GM18951 (cell line): ENCODE measurements at regions not wholly inside any gene's neighbourhood (a gene's known extent, or its start where the extent isn't known, plus 50 kb on each side); places are given as distances from the start of the nearest gene placed in this dataset.
"Not testable (repeated sequence)": the region's sequence is repeated elsewhere in the genome, so short reads cannot be mapped to it uniquely, and the experiment has no call there.

ENCODE experiments used
- POLR2A ChIP-seq: IDR thresholded peaks from 4 replicates; pipeline ENCODE4 v1.6.1; 2011; ENCODE audit warnings: mild to moderate bottlenecking; ENCODE audit not compliant: insufficient read length, insufficient read depth; ENCODE audit errors: extremely low read depth
- in situ Hi-C: fragments of 300-500 bp; cut with MboI; formaldehyde crosslinking; loops from one replicate; pipeline ENCODE4 v1.12.0; 2022; ENCODE audit warnings: low sequenced_read_pairs, mixed read lengths, inconsistent platforms; ENCODE audit not compliant: unreplicated experiment

- no peak for TF ChIP-seq POLR2A
- in situ Hi-C loops, result no loop called here
Observed at GRCh38 chr15:62639906-62640605, 402.5 kb upstream of the TPM1 start.

GRCh38 chr15:62641825-62642224 lies 400.7 kb upstream of the TPM1 start:
- TF ChIP-seq POLR2A, result no peak
- in situ Hi-C loops, result no loop called here

- in situ Hi-C loops, result no loop called here
Observed at GRCh38 chr15:62643572-62643971, 399.0 kb upstream of the TPM1 start.

GRCh38 chr15:62644216-62644888 lies 398.2 kb upstream of the TPM1 start:
- in situ Hi-C loops, result no loop called here
- no peak for TF ChIP-seq POLR2A

More at GRCh38 chr15:62643572-62643971, 399.0 kb upstream of the TPM1 start:
- no peak for TF ChIP-seq POLR2A

- no peak for TF ChIP-seq POLR2A
Observed at GRCh38 chr15:62644889-62645742, 397.4 kb upstream of the TPM1 start.

GRCh38 chr15:62647202-62647842 lies 395.2 kb upstream of the TPM1 start:
- in situ Hi-C loops, result no loop called here

More at GRCh38 chr15:62644889-62645742, 397.4 kb upstream of the TPM1 start:
- in situ Hi-C loops, result no loop called here

GRCh38 chr15:62647843-62648505 lies 394.6 kb upstream of the TPM1 start:
- TF ChIP-seq POLR2A, result no peak
- in situ Hi-C loops, result no loop called here

More at GRCh38 chr15:62647202-62647842, 395.2 kb upstream of the TPM1 start:
- TF ChIP-seq POLR2A, result no peak

- no peak for TF ChIP-seq POLR2A
- in situ Hi-C loops, result no loop called here
Observed at GRCh38 chr15:62648954-62649353, 393.6 kb upstream of the TPM1 start.

GRCh38 chr15:62649793-62650420 lies 392.6 kb upstream of the TPM1 start:
- in situ Hi-C loops, result no loop called here
- TF ChIP-seq POLR2A, result no peak

- in situ Hi-C loops, result no loop called here
- TF ChIP-seq POLR2A, result no peak
Observed at GRCh38 chr15:62653122-62653521, 389.4 kb upstream of the TPM1 start.

- TF ChIP-seq POLR2A, result no peak
- in situ Hi-C loops, result no loop called here
Observed at GRCh38 chr15:62656071-62656470, 386.5 kb upstream of the TPM1 start.

GRCh38 chr15:62657501-62657900 lies 385.0 kb upstream of the TPM1 start:
- in situ Hi-C loops, result not testable (repeated sequence)
